ENCODE measurements at regions not wholly inside any gene's neighbourhood (a gene's known extent, or its start where the extent isn't known, plus 50 kb on each side); places are given as distances from the start of the nearest gene placed in this dataset.

- TF ChIP-seq CTCF (IDR thresholded peaks at IDR 0.05; ENCODE audit: poor library complexity, severe bottlenecking) (no peak), RAD21 (conservative IDR thresholded peaks at IDR 0.05) (no peak), EZH2 (IDR thresholded peaks at IDR 0.05; ENCODE audit: borderline replicate concordance, insufficient read depth, low read length, poor library complexity, severe bottlenecking) (no peak), SMC3 (conservative IDR thresholded peaks at IDR 0.05; ENCODE audit: poor library complexity) (no peak)
Observed at GRCh38 chr18:64974391-64975125, 776.3 kb upstream of the CDH7 start.

Measured in neural cell (in vitro differentiated cells).